B cell (primary cell): ENCODE measurements at regions not wholly inside any gene's neighbourhood (a gene's known extent, or its start where the extent isn't known, plus 50 kb on each side); places are given as distances from the start of the nearest gene placed in this dataset.

ENCODE experiments used
- ATAC-seq: fragments of 200-7000 bp; cut with Tn5 transposase; one replicate; pipeline ENCODE4 v1.10.0; 2021; ENCODE audit warnings: low read depth, mild to moderate bottlenecking, moderate number of reproducible peaks, moderate library complexity
- CTCF ChIA-PET: fragments of 350-600 bp; sonication (Branson Sonifier 250); formaldehyde crosslinking; loops from one replicate; lab custom pipeline; 2021; ENCODE audit warnings: antibody characterized with exemption, inconsistent platforms; lab: Charles Lee
- POLR2A ChIA-PET: fragments of 350-600 bp; sonication (Branson Sonifier 250); formaldehyde crosslinking; loops from one replicate; lab custom pipeline; 2021; ENCODE audit warnings: antibody characterized with exemption; lab: Charles Lee
- DNase-seq: peaks from one replicate; pipeline ENCODE4 v3.0.0; 2013
- H2AFZ ChIP-seq: 2 replicates; pipeline ENCODE4 v1.6.1; 2012; ENCODE audit warnings: mild to moderate bottlenecking, low read depth, low read length; ENCODE audit not compliant: insufficient read depth, poor library complexity, severe bottlenecking
- H3K27ac ChIP-seq, 2 donors: 1 replicate in 1 of 2; 2 replicates in 1 of 2; pipeline ENCODE4 v1.5.1; 2012 to 2013; ENCODE audit warnings: low read length in 2 of 2, mild to moderate bottlenecking in 2 of 2, moderate library complexity in 1 of 2
- H3K27me3 ChIP-seq, 4 experiments: fragments of 200-600 bp in 1 of 4; sonication (generic) in 1 of 4; replicated peaks in 1 of 4; 1 replicate in 2 of 4; 2 replicates in 2 of 4; pipeline versions ENCODE4 v1.6.1 to v1.7.0; 2013 to 2016; ENCODE audit warnings: low read length in 3 of 4, mild to moderate bottlenecking in 2 of 4, mixed read lengths in 1 of 4, moderate library complexity in 1 of 4; ENCODE audit not compliant: insufficient read depth in 4 of 4, control insufficient read depth in 3 of 4; ENCODE audit errors: control extremely low read depth in 1 of 4
- H3K36me3 ChIP-seq, 2 experiments: replicated peaks in 1 of 2; 1 replicate in 1 of 2; 2 replicates in 1 of 2; pipeline versions ENCODE4 v1.6.1 to v1.7.1; 2013; ENCODE audit warnings: low read length in 1 of 2; ENCODE audit not compliant: insufficient read depth in 2 of 2, control insufficient read depth in 1 of 2; ENCODE audit errors: control extremely low read depth in 1 of 2, extremely low read depth in 1 of 2
- H3K4me1 ChIP-seq, 2 donors: fragments of 200-600 bp in 1 of 2; sonication (generic) in 1 of 2; 1 replicate in 1 of 2; 2 replicates in 1 of 2; pipeline versions ENCODE4 v1.5.1 to v1.6.1; 2013 to 2017; ENCODE audit warnings: low read length in 2 of 2; ENCODE audit not compliant: control insufficient read depth in 2 of 2, insufficient read depth in 2 of 2
- H3K4me2 ChIP-seq: replicated peaks from 2 replicates; pipeline ENCODE3; 2012; ENCODE audit warnings: mild to moderate bottlenecking, low read depth, low read length; ENCODE audit not compliant: poor library complexity, severe bottlenecking
- H3K4me3 ChIP-seq, 5 experiments: fragments of 200-600 bp in 1 of 5; sonication (generic) in 1 of 5; 1 replicate in 3 of 5; 2 replicates in 2 of 5; pipeline versions ENCODE4 v1.5.1 to v1.7.0; 2011 to 2016; ENCODE audit warnings: low read length in 4 of 5, mild to moderate bottlenecking in 4 of 5, low read depth in 2 of 5, control low read depth in 1 of 5, moderate library complexity in 1 of 5; ENCODE audit not compliant: insufficient read depth in 1 of 5; ENCODE audit errors: control extremely low read depth in 1 of 5, extremely low read depth in 1 of 5
- H3K79me2 ChIP-seq: fragments of 200-600 bp; sonication (generic); one replicate; pipeline ENCODE4 v1.6.0; 2016; ENCODE audit warnings: low read length; ENCODE audit not compliant: control insufficient read depth, insufficient read depth
- H3K9ac ChIP-seq: fragments of 200-600 bp; sonication (generic); 2 replicates; pipeline ENCODE4 v1.6.1; 2017; ENCODE audit warnings: mild to moderate bottlenecking, low read length, moderate library complexity
- H3K9me3 ChIP-seq, 3 donors: one replicate each; pipeline versions ENCODE4 v1.6.1 to v1.7.1; 2013; ENCODE audit warnings: low read length in 2 of 3; ENCODE audit not compliant: control insufficient read depth in 2 of 3, insufficient read depth in 1 of 3; ENCODE audit errors: control extremely low read depth in 1 of 3
- H4K20me1 ChIP-seq: 2 replicates; pipeline ENCODE4 v1.6.0; 2012; ENCODE audit warnings: mild to moderate bottlenecking, low read length; ENCODE audit not compliant: insufficient read depth, control insufficient read depth, poor library complexity, severe bottlenecking
- H3K27ac Mint-ChIP-seq: one replicate; pipeline ENCODE4 v1.8.0; 2021; ENCODE audit warnings: mixed read lengths
- H3K27me3 Mint-ChIP-seq: one replicate; pipeline ENCODE4 v1.8.0; 2021; ENCODE audit warnings: mixed read lengths
- H3K4me1 Mint-ChIP-seq: one replicate; pipeline ENCODE4 v1.8.0; 2021; ENCODE audit warnings: mixed read lengths
- H3K4me3 Mint-ChIP-seq: one replicate; pipeline ENCODE4 v1.8.0; 2021; ENCODE audit warnings: mixed read lengths
- H3K9me3 Mint-ChIP-seq: one replicate; pipeline ENCODE4 v1.8.0; 2022; ENCODE audit warnings: mixed read lengths; ENCODE audit not compliant: insufficient read depth
- CTCF ChIP-seq: fragments of 200-600 bp; IDR thresholded peaks from one replicate; pipeline ENCODE4 v1.8.0; 2022; ENCODE audit warnings: antibody characterized with exemption, mild to moderate bottlenecking
- EZH2 ChIP-seq: IDR thresholded peaks from 2 replicates; pipeline ENCODE4 v1.6.1; 2012; ENCODE audit warnings: borderline replicate concordance, low read depth, mild to moderate bottlenecking, moderate library complexity, low read length; ENCODE audit not compliant: insufficient read depth, poor library complexity, severe bottlenecking
- WGBS: methylation state at CpG from one replicate; pipeline ENCODE4 v1.1.5; 2013; ENCODE audit warnings: missing lambda C conversion rate; ENCODE audit not compliant: insufficient coverage; 5-methylcytosine and 5-hydroxymethylcytosine counted together
- intact Hi-C: fragments of 100-400 bp; cut with micrococcal nuclease; formaldehyde crosslinking; loops from one replicate; pipeline ENCODE4 v1.10.0; 2022

GRCh38 chr14:87122166-87122565, 870.8 kb downstream of the GALC start:
- intact Hi-C loops, result no loop called here
- H3K79me2 ChIP-seq, result no peaks in the 10 kb centered on the region
- Mint-ChIP-seq H3K27me3 (no peaks in the 10 kb centered on the region), H3K4me3 (no peak overlapping the region), H3K27ac (no peak overlapping the region), H3K9me3 (peaks cover 5% of the 10 kb centered on the region), H3K4me1 (no peaks in the 10 kb centered on the region)
- no peaks in the 10 kb centered on the region for H3K9me3 ChIP-seq
- DNase-seq (no peak), ATAC-seq (no peak)
- POLR2A ChIA-PET, result no interaction called here
- CTCF ChIA-PET, result no interaction called here
- no peak overlapping the region for H3K4me2 ChIP-seq
- TF ChIP-seq EZH2 (no peak), CTCF (no peak)
- H3K4me1 ChIP-seq, result no peaks in the 10 kb centered on the region
- H3K36me3 ChIP-seq, result no peaks in the 10 kb centered on the region
- H3K4me3 ChIP-seq, result no peak overlapping the region
- H2AFZ ChIP-seq, result no peak overlapping the region
- no peaks in the 10 kb centered on the region for H4K20me1 ChIP-seq
- no peak overlapping the region for H3K27ac ChIP-seq
- no peak overlapping the region for H3K9ac ChIP-seq
- H3K27me3 ChIP-seq, result no peaks in the 10 kb centered on the region

GRCh38 chr14:87121716-87122115, 871.3 kb downstream of the GALC start:
- Histone ChIP-seq H3K9ac (no peak overlapping the region), H3K4me1 (no peaks in the 10 kb centered on the region), H3K27me3 (no peaks in the 10 kb centered on the region), H3K79me2 (no peaks in the 10 kb centered on the region), H4K20me1 (no peaks in the 10 kb centered on the region), H3K4me3 (no peak overlapping the region), H2AFZ (no peak overlapping the region), H3K36me3 (no peaks in the 10 kb centered on the region), H3K9me3 (no peaks in the 10 kb centered on the region), H3K27ac (no peak overlapping the region), H3K4me2 (no peak overlapping the region)
- Mint-ChIP-seq H3K27ac (no peak overlapping the region), H3K4me1 (no peaks in the 10 kb centered on the region), H3K27me3 (no peaks in the 10 kb centered on the region), H3K4me3 (no peak overlapping the region), H3K9me3 (peaks cover 5% of the 10 kb centered on the region)
- ChIA-PET POLR2A (no interaction called here), CTCF (no interaction called here)
- 74% methylated on average over 2 of the region's 2 CpGs for WGBS
- no peak for TF ChIP-seq EZH2
- no peak for TF ChIP-seq CTCF
- ATAC-seq, result no peak
- no peak for DNase-seq
- intact Hi-C loops, result no loop called here
